GM21360 (cell line): ENCODE measurements at regions not wholly inside any gene's neighbourhood (a gene's known extent, or its start where the extent isn't known, plus 50 kb on each side); places are given as distances from the start of the nearest gene placed in this dataset.
"Not testable (repeated sequence)": the region's sequence is repeated elsewhere in the genome, so short reads cannot be mapped to it uniquely, and the experiment has no call there.

ENCODE experiments used
- ATAC-seq: cut with Tn5 transposase; IDR thresholded peaks from one replicate; pipeline ENCODE4 v1.9.1; 2021; ENCODE audit warnings: mild to moderate bottlenecking, moderate library complexity; ENCODE audit not compliant: unreplicated experiment

- ATAC-seq, result no peak
Measured at GRCh38 chr4:101670897-101671296, 119.6 kb upstream of the BANK1 start.

GRCh38 chr4:101670370-101670769 lies 120.2 kb upstream of the BANK1 start:
- no peak for ATAC-seq

- ATAC-seq, result no peak
Measured at GRCh38 chr4:101669832-101670188, 120.7 kb upstream of the BANK1 start.

GRCh38 chr4:101669138-101669831 lies 121.2 kb upstream of the BANK1 start:
- no peak for ATAC-seq

- no peak for ATAC-seq
Measured at GRCh38 chr4:101667348-101667747, 123.2 kb upstream of the BANK1 start.

- no peak for ATAC-seq
Measured at GRCh38 chr4:101660607-101661006, 129.9 kb upstream of the BANK1 start.

- no peak for ATAC-seq
Measured at GRCh38 chr4:101655857-101656256, 134.7 kb upstream of the BANK1 start.

GRCh38 chr4:101655005-101655404 lies 135.5 kb upstream of the BANK1 start:
- no peak for ATAC-seq

- no peak for ATAC-seq
Measured at GRCh38 chr4:101651778-101652177, 138.8 kb upstream of the BANK1 start.

GRCh38 chr4:101649790-101650515 lies 140.6 kb upstream of the BANK1 start:
- ATAC-seq, result no peak

- no peak for ATAC-seq
Measured at GRCh38 chr4:101647710-101648034, 142.9 kb upstream of the BANK1 start.

- ATAC-seq, result no peak
Measured at GRCh38 chr4:101644516-101644915, 146.0 kb upstream of the BANK1 start.

- no peak for ATAC-seq
Measured at GRCh38 chr4:101643186-101643837, 147.2 kb upstream of the BANK1 start.

- ATAC-seq, result not testable (repeated sequence)
Measured at GRCh38 chr4:101632766-101633165, 157.8 kb upstream of the BANK1 start.

- ATAC-seq, result no peak
Measured at GRCh38 chr4:101630319-101630986, 160.1 kb upstream of the BANK1 start.

GRCh38 chr4:101621120-101621519 lies 169.4 kb upstream of the BANK1 start:
- ATAC-seq, result no peak

- no peak for ATAC-seq
Measured at GRCh38 chr4:101615652-101616051, 174.9 kb upstream of the BANK1 start.

- not testable (repeated sequence) for ATAC-seq
Measured at GRCh38 chr4:101606989-101607388, 183.5 kb upstream of the BANK1 start.

- no peak for ATAC-seq
Measured at GRCh38 chr4:101604976-101605375, 185.6 kb upstream of the BANK1 start.

GRCh38 chr4:101600287-101600686 lies 190.2 kb upstream of the BANK1 start:
- ATAC-seq, result no peak

GRCh38 chr4:101599620-101600019 lies 190.9 kb upstream of the BANK1 start:
- no peak for ATAC-seq
